MCF 10A (cell line): ENCODE measurements at regions not wholly inside any gene's neighbourhood (a gene's known extent, or its start where the extent isn't known, plus 50 kb on each side); places are given as distances from the start of the nearest gene placed in this dataset.
A peak's percentile ranks its signal among the peaks of the same experiment; 100 is the strongest.

Source experiments
- BruUV-seq: library from RNA; stranded (reverse); fragments of 400-500 nt; replicated peaks from 2 replicates; lab custom pipeline; 2021; lab: Mats Ljungman, UMichigan
- CTCF ChIA-PET: fragments of 300-600 bp; sonication (Branson Sonifier 250); formaldehyde crosslinking; extraction: SDS; loops from one replicate; lab custom pipeline; 2021; ENCODE audit warnings: antibody characterized with exemption, inconsistent platforms; lab: Yijun Ruan, JAX
- POLR2A ChIA-PET: fragments of 300-600, 350-650 bp; sonication (Branson Sonifier 250); formaldehyde crosslinking; extraction: SDS; loops from one replicate; lab custom pipeline; 2020; ENCODE audit warnings: antibody characterized with exemption, inconsistent platforms; lab: Yijun Ruan, JAX
- DNase-seq: peaks from one replicate; pipeline ENCODE4 v3.0.0-alpha.2; 2018; ENCODE audit not compliant: unreplicated experiment
- H3K27ac Mint-ChIP-seq: one replicate; pipeline ENCODE4 v1.8.0; 2022; ENCODE audit warnings: mild to moderate bottlenecking, low read depth, mixed read lengths; ENCODE audit not compliant: unreplicated experiment
- H3K27me3 Mint-ChIP-seq: one replicate; pipeline ENCODE4 v1.8.0; 2022; ENCODE audit warnings: mixed read lengths; ENCODE audit not compliant: insufficient read depth, unreplicated experiment
- H3K36me3 Mint-ChIP-seq: one replicate; pipeline ENCODE4 v1.8.0; 2022; ENCODE audit warnings: mild to moderate bottlenecking, moderate library complexity, mixed read lengths; ENCODE audit not compliant: insufficient read depth, unreplicated experiment
- H3K4me1 Mint-ChIP-seq: one replicate; pipeline ENCODE4 v1.8.0; 2022; ENCODE audit warnings: mixed read lengths; ENCODE audit not compliant: insufficient read depth, unreplicated experiment
- H3K4me3 Mint-ChIP-seq: one replicate; pipeline ENCODE4 v1.8.0; 2022; ENCODE audit warnings: mild to moderate bottlenecking, moderate library complexity, mixed read lengths; ENCODE audit not compliant: unreplicated experiment
- H3K9me3 Mint-ChIP-seq: one replicate; pipeline ENCODE4 v1.8.0; 2022; ENCODE audit warnings: mixed read lengths; ENCODE audit not compliant: unreplicated experiment
- CTCF ChIP-seq: fragments of 200-600 bp; IDR thresholded peaks from one replicate; pipeline ENCODE4 v1.8.0; 2022; ENCODE audit warnings: antibody characterized with exemption, mild to moderate bottlenecking; ENCODE audit not compliant: unreplicated experiment
- intact Hi-C: fragments of 100-400 bp; cut with micrococcal nuclease; formaldehyde crosslinking; loops from 2 replicates; pipeline ENCODE4 v1.14.1; 2022

GRCh38 chr3:39752751-39753150, 56.7 kb upstream of the MYRIP start:
- no peak for TF ChIP-seq CTCF
- intact Hi-C loops, result no loop called here
- Mint-ChIP-seq H3K36me3 (no peaks in the 10 kb centered on the region), H3K4me1 (peaks cover 10% of the 10 kb centered on the region), H3K9me3 (no peaks in the 10 kb centered on the region), H3K4me3 (no peak overlapping the region), H3K27ac (no peak overlapping the region), H3K27me3 (no peaks in the 10 kb centered on the region)
- BruUV-seq, result no TSS peak
- CTCF ChIA-PET, result interaction anchor here (0.5 kb wide), 2 partner anchors 273 to 575 kb away, joined by 3 to 4 read pairs; no protein-coding TSS in a partner anchor
- POLR2A ChIA-PET, result no interaction called here
- peak; percentile 2 for DNase-seq

- Mint-ChIP-seq H3K27ac (no peak overlapping the region), H3K36me3 (no peaks in the 10 kb centered on the region), H3K4me1 (peaks cover 10% of the 10 kb centered on the region), H3K9me3 (no peaks in the 10 kb centered on the region), H3K27me3 (no peaks in the 10 kb centered on the region), H3K4me3 (no peak overlapping the region)
- POLR2A ChIA-PET, result no interaction called here
- no peak for TF ChIP-seq CTCF
- intact Hi-C loops, result no loop called here
- CTCF ChIA-PET, result interaction anchor here (0.5 to 0.6 kb wide), 2 partner anchors 114 to 274 kb away, joined by 3 read pairs; no protein-coding TSS in a partner anchor
- BruUV-seq, result no TSS peak
- DNase-seq, result no peak
These were observed 56.0 kb upstream of the MYRIP start for GRCh38 chr3:39753391-39753790.

GRCh38 chr3:39754549-39754948, 54.9 kb upstream of the MYRIP start:
- Mint-ChIP-seq H3K9me3 (no peaks in the 10 kb centered on the region), H3K4me3 (no peak overlapping the region), H3K36me3 (no peaks in the 10 kb centered on the region), H3K27me3 (no peaks in the 10 kb centered on the region), H3K27ac (no peak overlapping the region), H3K4me1 (peaks cover 10% of the 10 kb centered on the region)
- no peak for DNase-seq
- TF ChIP-seq CTCF, result no peak
- BruUV-seq, result no TSS peak
- ChIA-PET CTCF (interaction anchor here (0.6 kb wide), 1 partner anchor 437 kb away, joined by 3 read pairs; no protein-coding TSS in a partner anchor), POLR2A (no interaction called here)
- intact Hi-C loops, result no loop called here

- H3K27me3 Mint-ChIP-seq, result no peaks in the 10 kb centered on the region
- ChIA-PET CTCF (interaction anchor here (0.6 kb wide), 1 partner anchor 437 kb away, joined by 3 read pairs; no protein-coding TSS in a partner anchor), POLR2A (no interaction called here)
- peaks cover 10% of the 10 kb centered on the region for H3K4me1 Mint-ChIP-seq
- no peak for TF ChIP-seq CTCF
- intact Hi-C loops, result no loop called here
- H3K36me3 Mint-ChIP-seq, result no peaks in the 10 kb centered on the region
- H3K4me3 Mint-ChIP-seq, result no peak overlapping the region
- no TSS peak for BruUV-seq
- no peak overlapping the region for H3K27ac Mint-ChIP-seq
- no peak for DNase-seq
- H3K9me3 Mint-ChIP-seq, result no peaks in the 10 kb centered on the region
These were observed 54.3 kb upstream of the MYRIP start for GRCh38 chr3:39755100-39755499.
